ENCODE measurements at regions not wholly inside any gene's neighbourhood (a gene's known extent, or its start where the extent isn't known, plus 50 kb on each side); places are given as distances from the start of the nearest gene placed in this dataset.

- DNase-seq (ENCODE audit: low spot score) (no peak), ATAC-seq (ENCODE audit: low FRiP score) (no peak)
- TF ChIP-seq, protein P1, sequence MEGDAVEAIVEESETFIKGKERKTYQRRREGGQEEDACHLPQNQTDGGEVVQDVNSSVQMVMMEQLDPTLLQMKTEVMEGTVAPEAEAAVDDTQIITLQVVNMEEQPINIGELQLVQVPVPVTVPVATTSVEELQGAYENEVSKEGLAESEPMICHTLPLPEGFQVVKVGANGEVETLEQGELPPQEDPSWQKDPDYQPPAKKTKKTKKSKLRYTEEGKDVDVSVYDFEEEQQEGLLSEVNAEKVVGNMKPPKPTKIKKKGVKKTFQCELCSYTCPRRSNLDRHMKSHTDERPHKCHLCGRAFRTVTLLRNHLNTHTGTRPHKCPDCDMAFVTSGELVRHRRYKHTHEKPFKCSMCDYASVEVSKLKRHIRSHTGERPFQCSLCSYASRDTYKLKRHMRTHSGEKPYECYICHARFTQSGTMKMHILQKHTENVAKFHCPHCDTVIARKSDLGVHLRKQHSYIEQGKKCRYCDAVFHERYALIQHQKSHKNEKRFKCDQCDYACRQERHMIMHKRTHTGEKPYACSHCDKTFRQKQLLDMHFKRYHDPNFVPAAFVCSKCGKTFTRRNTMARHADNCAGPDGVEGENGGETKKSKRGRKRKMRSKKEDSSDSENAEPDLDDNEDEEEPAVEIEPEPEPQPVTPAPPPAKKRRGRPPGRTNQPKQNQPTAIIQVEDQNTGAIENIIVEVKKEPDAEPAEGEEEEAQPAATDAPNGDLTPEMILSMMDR (IDR thresholded peaks at IDR 0.05): no peak
These were observed 153.7 kb upstream of the GPR101 start for GRCh38 chrX:137187540-137187939.

- TF ChIP-seq, protein P1 (IDR thresholded peaks at IDR 0.05): no peak
- ATAC-seq (ENCODE audit: low FRiP score): no peak
- no peak for DNase-seq (ENCODE audit: low spot score)
These were observed 144.6 kb upstream of the GPR101 start for GRCh38 chrX:137178392-137178791.

DNA sequence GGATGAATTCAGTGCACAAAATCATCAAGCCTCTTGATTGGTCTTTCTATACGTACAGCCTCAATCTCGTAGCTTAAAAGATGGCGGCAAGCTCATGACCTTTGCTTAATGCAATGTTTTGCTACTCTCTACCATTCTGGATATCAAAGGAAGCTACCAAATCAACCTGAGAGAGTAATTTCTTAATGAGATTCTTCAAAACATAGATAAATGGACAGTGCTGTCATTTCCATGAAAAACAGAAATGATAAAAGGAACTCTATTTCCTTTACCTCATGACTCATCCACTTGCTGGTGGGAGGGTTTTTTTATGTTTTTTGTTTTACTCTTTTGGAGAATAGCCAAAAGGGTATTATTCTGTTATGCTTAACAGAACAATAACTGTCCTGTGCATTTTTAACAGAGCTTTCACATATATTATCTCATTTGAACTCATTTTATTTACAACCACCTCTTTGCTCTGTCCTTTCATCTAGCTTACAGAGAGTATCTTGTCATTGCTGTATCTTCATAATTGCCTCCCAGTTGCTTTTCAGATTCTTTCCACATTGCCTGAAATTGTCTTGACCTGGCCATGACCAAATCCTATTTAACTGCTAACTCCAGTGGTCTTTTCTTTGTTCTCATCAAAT is 138.6 kb upstream of the GPR101 start:
- TF ChIP-seq, protein P1 (IDR thresholded peaks at IDR 0.05): no peak
- ATAC-seq (ENCODE audit: low FRiP score) (no peak), DNase-seq (ENCODE audit: low spot score) (no peak)

- TF ChIP-seq, protein P1 (IDR thresholded peaks at IDR 0.05): no peak
- no peak for DNase-seq (ENCODE audit: low spot score)
- ATAC-seq (ENCODE audit: low FRiP score): no peak
These were observed 137.8 kb upstream of the GPR101 start for GRCh38 chrX:137171626-137172025.

GRCh38 chrX:137166591-137166990 is 132.8 kb upstream of the GPR101 start:
- DNase-seq (ENCODE audit: low spot score): no peak
- no peak for ATAC-seq (ENCODE audit: low FRiP score)
- TF ChIP-seq, protein P1 (IDR thresholded peaks at IDR 0.05): no peak

DNA sequence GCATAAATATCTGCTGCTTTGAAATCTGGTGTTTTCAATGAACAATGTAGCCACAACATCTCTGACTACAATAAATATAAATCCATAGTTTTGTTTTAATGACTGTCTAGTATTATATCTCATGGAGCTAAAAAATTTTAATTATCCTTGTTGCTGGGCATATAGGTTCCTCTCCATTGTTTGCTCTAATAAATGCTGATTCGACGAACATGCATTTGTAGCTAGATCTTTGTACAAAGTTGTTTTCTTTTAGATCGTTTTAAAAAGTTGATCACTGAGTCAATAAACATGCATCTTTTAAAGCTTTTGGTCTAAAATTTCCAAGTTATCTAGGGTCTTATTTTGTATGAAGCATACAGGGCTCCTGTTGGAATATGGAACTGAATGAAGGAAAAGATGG is 130.5 kb upstream of the GPR101 start:
- TF ChIP-seq, protein P1 (IDR thresholded peaks at IDR 0.05): no peak
- DNase-seq (ENCODE audit: low spot score) (no peak), ATAC-seq (ENCODE audit: low FRiP score) (no peak)

DNA sequence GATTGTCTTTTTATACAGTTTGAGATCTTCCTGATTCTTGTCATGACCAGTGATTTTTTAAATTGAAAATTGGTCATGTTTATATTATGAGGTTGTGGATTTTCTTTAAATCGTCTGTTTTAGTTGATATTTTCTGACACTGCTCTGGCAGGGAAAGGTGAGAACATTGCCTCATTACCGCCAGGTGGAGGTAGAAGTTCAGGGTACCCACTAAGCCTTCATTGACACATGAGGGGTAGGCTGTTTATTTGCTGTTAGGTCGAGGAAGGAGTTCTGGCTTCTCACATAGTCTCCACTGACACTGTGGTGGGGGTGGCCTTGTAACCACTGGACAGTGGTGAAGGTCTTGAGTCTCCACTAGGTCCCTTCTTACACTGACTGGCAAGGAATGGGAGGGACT is 117.6 kb upstream of the GPR101 start:
- DNase-seq (ENCODE audit: low spot score): no peak
- TF ChIP-seq, protein P1 (IDR thresholded peaks at IDR 0.05): no peak
- ATAC-seq (ENCODE audit: low FRiP score): no peak

Data from omental fat pad (tissue), 3 donors.